Kidney (tissue), 13 donors: ENCODE measurements at regions not wholly inside any gene's neighbourhood (a gene's known extent, or its start where the extent isn't known, plus 50 kb on each side); places are given as distances from the start of the nearest gene placed in this dataset.

Experiments
- DNase-seq, 5 donors: peaks; one replicate each; pipeline ENCODE4 v3.0.0-alpha.2; 2013 to 2020
- FAIRE-seq: peaks from 2 replicates; lab custom pipeline; 2012; peaks lifted over from hg19 to GRCh38; lab: Jason Lieb, UNC
- H3K27ac ChIP-seq, 2 donors: one replicate each; pipeline ENCODE4 v1.7.0; 2013; ENCODE audit warnings: low read depth in 2 of 2, low read length in 2 of 2, inconsistent platforms in 1 of 2
- H3K27me3 ChIP-seq: one replicate; pipeline ENCODE4 v1.7.1; 2013; ENCODE audit warnings: low read length, inconsistent platforms; ENCODE audit not compliant: control insufficient read depth, insufficient read depth
- H3K36me3 ChIP-seq, 3 donors: one replicate each; pipeline versions ENCODE4 v1.7.0 to v1.7.1; 2013; ENCODE audit warnings: low read length in 3 of 3, control low read depth in 1 of 3, inconsistent platforms in 1 of 3; ENCODE audit not compliant: insufficient read depth in 3 of 3, control insufficient read depth in 2 of 3
- H3K4me1 ChIP-seq, 3 donors: one replicate each; pipeline versions ENCODE4 v1.7.0 to v1.7.1; 2013; ENCODE audit warnings: low read length in 3 of 3, inconsistent platforms in 1 of 3, low read depth in 1 of 3; ENCODE audit not compliant: control insufficient read depth in 2 of 3, insufficient read depth in 2 of 3
- H3K4me3 ChIP-seq, 3 donors: one replicate each; pipeline versions ENCODE4 v1.7.0 to v1.8.1; 2013; ENCODE audit warnings: low read length in 3 of 3, control low read depth in 1 of 3, inconsistent platforms in 1 of 3
- H3K9ac ChIP-seq, 3 donors: one replicate each; pipeline versions ENCODE4 v1.7.0 to v1.7.1; 2013; ENCODE audit warnings: low read length in 3 of 3, control low read depth in 1 of 3, inconsistent platforms in 1 of 3
- H3K9me3 ChIP-seq, 3 donors: one replicate each; pipeline versions ENCODE4 v1.7.0 to v1.7.1; 2013; ENCODE audit warnings: low read length in 3 of 3, control low read depth in 1 of 3, inconsistent platforms in 1 of 3; ENCODE audit not compliant: control insufficient read depth in 2 of 3, insufficient read depth in 1 of 3
- CTCF ChIP-seq: IDR thresholded peaks from 3 replicates; pipeline ENCODE4 v1.5.1; 2012; ENCODE audit warnings: mild to moderate bottlenecking, moderate library complexity, borderline replicate concordance; ENCODE audit not compliant: insufficient read depth; ENCODE audit errors: extremely low read depth
- intact Hi-C: fragments of 100-400 bp; cut with DNase I; formaldehyde crosslinking; loops from one replicate; pipeline ENCODE4 v1.11.1; 2022
- donor health status: control.
- donor health status: control.
- donor health status: control.
- donor health status: control.
- donor health status: control.
- donor health status: DM: yes; HTN: yes; CAD: no.
- donor health status: Normal renal cell carcinoma (clear cell type).

DNA sequence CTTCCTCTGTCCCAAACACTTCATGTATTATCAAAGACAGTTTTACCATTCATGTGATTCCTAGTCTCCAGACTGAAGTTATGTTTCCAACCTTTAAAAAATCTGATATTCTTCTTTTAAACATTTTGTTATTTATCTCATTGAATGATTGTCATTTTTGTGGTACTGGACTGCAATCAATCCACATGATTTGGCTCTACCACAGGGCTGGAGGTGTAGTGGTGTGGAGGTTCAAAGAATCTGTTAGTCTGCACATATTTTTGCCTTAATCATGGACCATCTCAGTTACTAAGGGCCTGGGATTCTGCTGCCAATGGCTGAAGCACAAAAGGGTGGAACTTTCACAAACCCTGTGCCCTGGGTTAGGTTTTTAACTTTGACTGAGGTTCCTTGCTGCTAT is 164.1 kb upstream of the JAG1 start:
- DNase-seq (no peak), FAIRE-seq (no peak)
- H3K27ac ChIP-seq, result no peak overlapping the region
- no peaks in the 10 kb centered on the region for H3K4me1 ChIP-seq
- TF ChIP-seq CTCF, result no peak
- no peaks in the 10 kb centered on the region for H3K27me3 ChIP-seq
- H3K36me3 ChIP-seq, result no peaks in the 10 kb centered on the region
- intact Hi-C loops, result no loop called here
- peaks cover 0 to 9% (median 5%) of the 10 kb centered on the region in 3 donors for H3K9me3 ChIP-seq
- H3K4me3 ChIP-seq, result no peak overlapping the region
- H3K9ac ChIP-seq, result no peak overlapping the region

DNA sequence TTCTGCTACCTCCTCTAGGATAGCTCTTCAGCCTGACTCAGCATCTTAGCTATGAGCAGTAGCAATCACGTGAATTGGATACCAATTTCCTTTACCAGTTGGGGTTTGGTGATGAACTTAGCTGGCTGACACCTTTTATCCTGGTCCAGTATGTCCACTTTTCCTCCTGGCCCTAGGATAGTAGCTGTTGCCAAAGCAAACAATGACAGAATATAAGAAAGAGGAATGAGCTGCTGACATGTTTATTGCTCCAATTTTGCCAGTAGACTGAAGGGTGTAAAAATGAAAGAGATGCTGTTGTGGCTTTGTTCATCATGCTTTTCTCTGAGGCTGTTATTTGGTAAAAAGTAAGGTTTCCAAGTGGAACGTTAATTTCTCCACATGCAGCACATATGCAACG is 168.3 kb upstream of the JAG1 start:
- FAIRE-seq (no peak), DNase-seq (no peak)
- no peak overlapping the region for H3K9ac ChIP-seq
- H3K9me3 ChIP-seq, result peaks cover 0 to 9% (median 5%) of the 10 kb centered on the region in 3 donors
- H3K36me3 ChIP-seq, result no peaks in the 10 kb centered on the region
- no peak overlapping the region for H3K4me3 ChIP-seq
- H3K4me1 ChIP-seq, result no peaks in the 10 kb centered on the region
- H3K27ac ChIP-seq, result no peak overlapping the region
- no peak for TF ChIP-seq CTCF
- no peaks in the 10 kb centered on the region for H3K27me3 ChIP-seq
- intact Hi-C loops, result no loop called here

DNA sequence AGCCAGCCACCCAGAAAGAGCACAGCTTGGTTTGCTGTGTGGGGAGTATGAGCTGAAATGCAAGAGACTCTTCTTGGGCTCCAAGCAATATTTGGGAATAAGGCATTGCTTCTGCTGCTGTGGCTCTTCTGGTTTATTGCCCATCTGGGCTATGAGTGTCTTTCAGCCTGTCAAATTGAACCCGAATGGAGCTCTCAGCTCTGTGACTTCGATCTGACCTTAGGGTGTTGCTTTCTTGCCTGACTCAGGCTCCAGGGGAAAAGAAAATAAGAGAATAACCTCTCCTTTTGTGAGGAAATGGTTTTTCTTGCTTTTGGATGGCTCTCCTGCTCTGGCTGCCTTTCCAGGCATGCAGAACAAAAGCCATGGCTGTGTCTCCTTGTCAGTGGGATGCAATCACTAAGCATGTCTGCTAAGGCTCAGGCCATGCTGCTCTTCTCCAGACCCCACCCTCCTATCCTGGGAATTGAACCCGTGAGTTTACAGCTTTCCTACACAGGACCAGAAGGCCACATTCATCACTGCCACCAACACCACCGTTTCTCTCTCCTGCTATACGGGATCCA is 169.4 kb upstream of the JAG1 start:
- Histone ChIP-seq H3K9ac (no peak overlapping the region), H3K27me3 (no peaks in the 10 kb centered on the region), H3K4me3 (no peak overlapping the region), H3K36me3 (no peaks in the 10 kb centered on the region), H3K4me1 (no peaks in the 10 kb centered on the region), H3K9me3 (peaks cover 0 to 9% (median 5%) of the 10 kb centered on the region in 3 donors), H3K27ac (no peak overlapping the region)
- FAIRE-seq (no peak), DNase-seq (no peak)
- intact Hi-C loops, result no loop called here
- no peak for TF ChIP-seq CTCF

DNA sequence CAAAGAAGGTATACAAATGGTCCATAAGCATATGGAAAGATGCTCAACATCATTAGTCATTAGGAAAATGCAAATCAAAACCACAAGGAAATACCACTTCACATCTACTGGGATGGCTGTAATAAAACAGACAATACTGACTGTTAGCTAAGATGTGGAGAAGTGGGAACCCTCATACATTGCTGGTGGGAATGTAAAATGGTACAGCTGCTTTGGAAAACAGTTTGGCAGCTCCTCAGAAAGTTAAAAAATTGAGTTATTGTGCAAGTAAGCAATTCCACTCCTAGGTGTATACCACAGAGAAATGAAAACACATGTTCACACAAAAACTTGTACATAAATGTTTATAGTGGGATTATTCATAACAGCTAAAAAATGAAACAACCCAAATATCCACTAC is 173.0 kb upstream of the JAG1 start:
- DNase-seq (no peak), FAIRE-seq (no peak)
- Histone ChIP-seq H3K36me3 (no peaks in the 10 kb centered on the region), H3K4me3 (no peak overlapping the region), H3K4me1 (peaks cover 0 to 3% (median 0%) of the 10 kb centered on the region in 3 donors), H3K27ac (no peak overlapping the region), H3K9me3 (peaks cover 0 to 6% (median 5%) of the 10 kb centered on the region in 3 donors), H3K27me3 (no peaks in the 10 kb centered on the region), H3K9ac (no peak overlapping the region)
- intact Hi-C loops, result no loop called here
- TF ChIP-seq CTCF, result no peak
